B cell (primary cell): ENCODE measurements at regions not wholly inside any gene's neighbourhood (a gene's known extent, or its start where the extent isn't known, plus 50 kb on each side); places are given as distances from the start of the nearest gene placed in this dataset.

Experiments used
- ATAC-seq: fragments of 200-7000 bp; cut with Tn5 transposase; one replicate; pipeline ENCODE4 v1.10.0; 2021; ENCODE audit warnings: low read depth, mild to moderate bottlenecking, moderate number of reproducible peaks, moderate library complexity
- CTCF ChIA-PET: fragments of 350-600 bp; sonication (Branson Sonifier 250); formaldehyde crosslinking; loops from one replicate; lab custom pipeline; 2021; ENCODE audit warnings: antibody characterized with exemption, inconsistent platforms; lab: Charles Lee
- POLR2A ChIA-PET: fragments of 350-600 bp; sonication (Branson Sonifier 250); formaldehyde crosslinking; loops from one replicate; lab custom pipeline; 2021; ENCODE audit warnings: antibody characterized with exemption; lab: Charles Lee
- DNase-seq: peaks from one replicate; pipeline ENCODE4 v3.0.0; 2013
- H2AFZ ChIP-seq: 2 replicates; pipeline ENCODE4 v1.6.1; 2012; ENCODE audit warnings: mild to moderate bottlenecking, low read depth, low read length; ENCODE audit not compliant: insufficient read depth, poor library complexity, severe bottlenecking
- H3K27ac ChIP-seq, 2 donors: 1 replicate in 1 of 2; 2 replicates in 1 of 2; pipeline ENCODE4 v1.5.1; 2012 to 2013; ENCODE audit warnings: low read length in 2 of 2, mild to moderate bottlenecking in 2 of 2, moderate library complexity in 1 of 2
- H3K27me3 ChIP-seq, 4 experiments: fragments of 200-600 bp in 1 of 4; sonication (generic) in 1 of 4; replicated peaks in 1 of 4; 1 replicate in 2 of 4; 2 replicates in 2 of 4; pipeline versions ENCODE4 v1.6.1 to v1.7.0; 2013 to 2016; ENCODE audit warnings: low read length in 3 of 4, mild to moderate bottlenecking in 2 of 4, mixed read lengths in 1 of 4, moderate library complexity in 1 of 4; ENCODE audit not compliant: insufficient read depth in 4 of 4, control insufficient read depth in 3 of 4; ENCODE audit errors: control extremely low read depth in 1 of 4
- H3K36me3 ChIP-seq, 2 experiments: replicated peaks in 1 of 2; 1 replicate in 1 of 2; 2 replicates in 1 of 2; pipeline versions ENCODE4 v1.6.1 to v1.7.1; 2013; ENCODE audit warnings: low read length in 1 of 2; ENCODE audit not compliant: insufficient read depth in 2 of 2, control insufficient read depth in 1 of 2; ENCODE audit errors: control extremely low read depth in 1 of 2, extremely low read depth in 1 of 2
- H3K4me1 ChIP-seq, 2 donors: fragments of 200-600 bp in 1 of 2; sonication (generic) in 1 of 2; 1 replicate in 1 of 2; 2 replicates in 1 of 2; pipeline versions ENCODE4 v1.5.1 to v1.6.1; 2013 to 2017; ENCODE audit warnings: low read length in 2 of 2; ENCODE audit not compliant: control insufficient read depth in 2 of 2, insufficient read depth in 2 of 2
- H3K4me2 ChIP-seq: replicated peaks from 2 replicates; pipeline ENCODE3; 2012; ENCODE audit warnings: mild to moderate bottlenecking, low read depth, low read length; ENCODE audit not compliant: poor library complexity, severe bottlenecking
- H3K4me3 ChIP-seq, 5 experiments: fragments of 200-600 bp in 1 of 5; sonication (generic) in 1 of 5; 1 replicate in 3 of 5; 2 replicates in 2 of 5; pipeline versions ENCODE4 v1.5.1 to v1.7.0; 2011 to 2016; ENCODE audit warnings: low read length in 4 of 5, mild to moderate bottlenecking in 4 of 5, low read depth in 2 of 5, control low read depth in 1 of 5, moderate library complexity in 1 of 5; ENCODE audit not compliant: insufficient read depth in 1 of 5; ENCODE audit errors: control extremely low read depth in 1 of 5, extremely low read depth in 1 of 5
- H3K79me2 ChIP-seq: fragments of 200-600 bp; sonication (generic); one replicate; pipeline ENCODE4 v1.6.0; 2016; ENCODE audit warnings: low read length; ENCODE audit not compliant: control insufficient read depth, insufficient read depth
- H3K9ac ChIP-seq: fragments of 200-600 bp; sonication (generic); 2 replicates; pipeline ENCODE4 v1.6.1; 2017; ENCODE audit warnings: mild to moderate bottlenecking, low read length, moderate library complexity
- H3K9me3 ChIP-seq, 3 donors: one replicate each; pipeline versions ENCODE4 v1.6.1 to v1.7.1; 2013; ENCODE audit warnings: low read length in 2 of 3; ENCODE audit not compliant: control insufficient read depth in 2 of 3, insufficient read depth in 1 of 3; ENCODE audit errors: control extremely low read depth in 1 of 3
- H4K20me1 ChIP-seq: 2 replicates; pipeline ENCODE4 v1.6.0; 2012; ENCODE audit warnings: mild to moderate bottlenecking, low read length; ENCODE audit not compliant: insufficient read depth, control insufficient read depth, poor library complexity, severe bottlenecking
- H3K27ac Mint-ChIP-seq: one replicate; pipeline ENCODE4 v1.8.0; 2021; ENCODE audit warnings: mixed read lengths
- H3K27me3 Mint-ChIP-seq: one replicate; pipeline ENCODE4 v1.8.0; 2021; ENCODE audit warnings: mixed read lengths
- H3K4me1 Mint-ChIP-seq: one replicate; pipeline ENCODE4 v1.8.0; 2021; ENCODE audit warnings: mixed read lengths
- H3K4me3 Mint-ChIP-seq: one replicate; pipeline ENCODE4 v1.8.0; 2021; ENCODE audit warnings: mixed read lengths
- H3K9me3 Mint-ChIP-seq: one replicate; pipeline ENCODE4 v1.8.0; 2022; ENCODE audit warnings: mixed read lengths; ENCODE audit not compliant: insufficient read depth
- EZH2 ChIP-seq: IDR thresholded peaks from 2 replicates; pipeline ENCODE4 v1.6.1; 2012; ENCODE audit warnings: borderline replicate concordance, low read depth, mild to moderate bottlenecking, moderate library complexity, low read length; ENCODE audit not compliant: insufficient read depth, poor library complexity, severe bottlenecking
- WGBS: methylation state at CpG from one replicate; pipeline ENCODE4 v1.1.5; 2013; ENCODE audit warnings: missing lambda C conversion rate; ENCODE audit not compliant: insufficient coverage; 5-methylcytosine and 5-hydroxymethylcytosine counted together
- intact Hi-C: fragments of 100-400 bp; cut with micrococcal nuclease; formaldehyde crosslinking; loops from one replicate; pipeline ENCODE4 v1.10.0; 2022
- TF ChIP-seq, protein P1 (sequence below): fragments of 200-600 bp; IDR thresholded peaks from one replicate; pipeline ENCODE4 v1.8.0; 2022; ENCODE audit warnings: antibody characterized with exemption, mild to moderate bottlenecking

DNA sequence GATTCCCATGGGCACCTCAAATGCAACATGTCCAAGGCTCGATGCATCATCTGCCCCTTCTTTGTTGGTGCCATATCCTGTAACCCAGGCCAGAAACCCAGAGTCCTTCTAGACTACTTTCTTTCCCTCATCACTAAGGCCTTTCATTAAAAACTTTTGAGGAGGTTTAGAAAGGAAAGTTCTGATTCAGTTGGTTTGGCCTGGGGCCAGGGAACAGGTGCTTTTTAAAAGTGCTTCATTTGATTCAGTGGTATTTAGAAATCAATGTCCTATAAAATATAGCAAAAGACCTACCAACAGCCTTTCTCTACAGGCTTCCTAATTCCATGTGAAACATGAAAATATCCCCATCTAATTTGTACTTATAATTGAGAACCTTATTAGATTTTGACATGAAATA lies 341.9 kb upstream of the RORA start:
- DNase-seq: no peak
- TF ChIP-seq, protein P1, sequence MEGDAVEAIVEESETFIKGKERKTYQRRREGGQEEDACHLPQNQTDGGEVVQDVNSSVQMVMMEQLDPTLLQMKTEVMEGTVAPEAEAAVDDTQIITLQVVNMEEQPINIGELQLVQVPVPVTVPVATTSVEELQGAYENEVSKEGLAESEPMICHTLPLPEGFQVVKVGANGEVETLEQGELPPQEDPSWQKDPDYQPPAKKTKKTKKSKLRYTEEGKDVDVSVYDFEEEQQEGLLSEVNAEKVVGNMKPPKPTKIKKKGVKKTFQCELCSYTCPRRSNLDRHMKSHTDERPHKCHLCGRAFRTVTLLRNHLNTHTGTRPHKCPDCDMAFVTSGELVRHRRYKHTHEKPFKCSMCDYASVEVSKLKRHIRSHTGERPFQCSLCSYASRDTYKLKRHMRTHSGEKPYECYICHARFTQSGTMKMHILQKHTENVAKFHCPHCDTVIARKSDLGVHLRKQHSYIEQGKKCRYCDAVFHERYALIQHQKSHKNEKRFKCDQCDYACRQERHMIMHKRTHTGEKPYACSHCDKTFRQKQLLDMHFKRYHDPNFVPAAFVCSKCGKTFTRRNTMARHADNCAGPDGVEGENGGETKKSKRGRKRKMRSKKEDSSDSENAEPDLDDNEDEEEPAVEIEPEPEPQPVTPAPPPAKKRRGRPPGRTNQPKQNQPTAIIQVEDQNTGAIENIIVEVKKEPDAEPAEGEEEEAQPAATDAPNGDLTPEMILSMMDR: no peak
- no peak for TF ChIP-seq EZH2
- H3K4me2 ChIP-seq: no peak overlapping the region
- no peaks in the 10 kb centered on the region for H3K79me2 ChIP-seq
- no peaks in the 10 kb centered on the region for H3K36me3 ChIP-seq
- no CpG with 5 or more reads among the region's 1 CpG for WGBS
- no peaks in the 10 kb centered on the region for H3K9me3 Mint-ChIP-seq
- no peak overlapping the region for H3K4me3 Mint-ChIP-seq
- H3K4me1 Mint-ChIP-seq: no peaks in the 10 kb centered on the region
- POLR2A ChIA-PET: no interaction called here
- H4K20me1 ChIP-seq: no peaks in the 10 kb centered on the region
- CTCF ChIA-PET: no interaction called here
- no peaks in the 10 kb centered on the region for H3K27me3 ChIP-seq
- no peak overlapping the region for H3K27ac ChIP-seq
- intact Hi-C loops: no loop called here
- no peak overlapping the region for H2AFZ ChIP-seq
- no peaks in the 10 kb centered on the region for H3K9me3 ChIP-seq
- no peak overlapping the region for H3K4me3 ChIP-seq
- H3K27ac Mint-ChIP-seq: no peak overlapping the region
- ATAC-seq: no peak
- no peaks in the 10 kb centered on the region for H3K4me1 ChIP-seq
- H3K27me3 Mint-ChIP-seq: no peaks in the 10 kb centered on the region
- H3K9ac ChIP-seq: no peak overlapping the region

DNA sequence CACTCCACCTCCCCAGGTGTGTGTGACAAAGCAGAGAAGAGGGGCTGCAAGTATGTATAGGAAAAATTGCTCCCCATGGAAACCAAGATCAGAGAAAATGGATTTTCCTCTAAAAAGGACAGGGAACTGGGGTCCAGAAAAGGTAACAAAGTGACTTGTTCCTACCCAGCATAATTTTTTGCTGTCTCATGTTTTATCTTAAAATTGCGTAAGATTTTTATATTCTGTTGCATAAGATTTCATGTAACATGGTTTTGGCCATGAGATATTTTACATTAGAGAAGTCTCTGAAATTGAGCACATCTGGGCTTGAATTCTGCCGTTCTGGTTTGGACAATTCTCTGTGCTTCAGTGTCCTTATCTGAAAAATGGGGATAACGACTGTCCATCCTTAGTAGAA lies 335.7 kb upstream of the RORA start:
- ATAC-seq (no peak), DNase-seq (no peak)
- WGBS: 83% methylated on average over 2 of the region's 3 CpGs

More for the DNA sequence above, 335.7 kb upstream of the RORA start:
- H3K27me3 ChIP-seq: peaks cover 0 to 2% (median 0%) of the 10 kb centered on the region in 4 experiments
- H3K4me1 Mint-ChIP-seq: no peaks in the 10 kb centered on the region
- no peak overlapping the region for H2AFZ ChIP-seq
- no peak overlapping the region for H3K27ac ChIP-seq
- H3K4me1 ChIP-seq: no peaks in the 10 kb centered on the region
- ChIA-PET CTCF (no interaction called here), POLR2A (no interaction called here)
- no peak overlapping the region for H3K4me3 ChIP-seq
- no peak overlapping the region for H3K9ac ChIP-seq
- H3K9me3 Mint-ChIP-seq: no peaks in the 10 kb centered on the region
- H3K27ac Mint-ChIP-seq: no peak overlapping the region
- no peak for TF ChIP-seq EZH2
- TF ChIP-seq, protein P1: no peak
- no peak overlapping the region for H3K4me3 Mint-ChIP-seq
- peaks cover 8% of the 10 kb centered on the region for H3K27me3 Mint-ChIP-seq
- no peaks in the 10 kb centered on the region for H3K36me3 ChIP-seq
- intact Hi-C loops: no loop called here
- no peaks in the 10 kb centered on the region for H4K20me1 ChIP-seq
- H3K4me2 ChIP-seq: no peak overlapping the region
- no peaks in the 10 kb centered on the region for H3K9me3 ChIP-seq
- H3K79me2 ChIP-seq: no peaks in the 10 kb centered on the region
